ENCODE measurements at regions not wholly inside any gene's neighbourhood (a gene's known extent, or its start where the extent isn't known, plus 50 kb on each side); places are given as distances from the start of the nearest gene placed in this dataset.

- DNase-seq (ENCODE audit: low read depth in 4 of 6, low spot score in 6 of 6) = no peak
- 94% methylated on average over 2 of the region's 2 CpGs for WGBS (ENCODE audit: insufficient coverage)
- Histone ChIP-seq H3K27ac (ENCODE audit: low read depth, low read length) (no peak overlapping the region), H3K4me3 (ENCODE audit: low read depth, low read length) (no peak overlapping the region), H3K36me3 (ENCODE audit: control insufficient read depth, insufficient read depth, low read length) (no peaks in the 10 kb centered on the region), H3K9me3 (ENCODE audit: control insufficient read depth, insufficient read depth, low read length) (no peaks in the 10 kb centered on the region), H3K4me1 (ENCODE audit: control insufficient read depth, insufficient read depth, low read length) (no peaks in the 10 kb centered on the region), H3K27me3 (ENCODE audit: control insufficient read depth, insufficient read depth, low read length) (no peaks in the 10 kb centered on the region)
These were observed 1130.0 kb downstream of the NAALADL2 start for GRCh38 chr3:175989161-175989560.

- H3K4me3 ChIP-seq (ENCODE audit: low read depth, low read length) = no peak overlapping the region
- no peaks in the 10 kb centered on the region for H3K36me3 ChIP-seq (ENCODE audit: control insufficient read depth, insufficient read depth, low read length)
- H3K27me3 ChIP-seq (ENCODE audit: control insufficient read depth, insufficient read depth, low read length) = no peaks in the 10 kb centered on the region
- no CpG with 5 or more reads among the region's 1 CpG for WGBS (ENCODE audit: insufficient coverage)
- no peaks in the 10 kb centered on the region for H3K9me3 ChIP-seq (ENCODE audit: control insufficient read depth, insufficient read depth, low read length)
- no peak for DNase-seq (ENCODE audit: low read depth in 4 of 6, low spot score in 6 of 6)
- H3K27ac ChIP-seq (ENCODE audit: low read depth, low read length) = no peak overlapping the region
- no peaks in the 10 kb centered on the region for H3K4me1 ChIP-seq (ENCODE audit: control insufficient read depth, insufficient read depth, low read length)
These were observed 1129.3 kb downstream of the NAALADL2 start for GRCh38 chr3:175988401-175988800.

- DNase-seq (ENCODE audit: low read depth in 4 of 6, low spot score in 6 of 6) = no peak
- no peaks in the 10 kb centered on the region for H3K4me1 ChIP-seq (ENCODE audit: control insufficient read depth, insufficient read depth, low read length)
- no peak overlapping the region for H3K27ac ChIP-seq (ENCODE audit: low read depth, low read length)
- no peaks in the 10 kb centered on the region for H3K36me3 ChIP-seq (ENCODE audit: control insufficient read depth, insufficient read depth, low read length)
- H3K27me3 ChIP-seq (ENCODE audit: control insufficient read depth, insufficient read depth, low read length) = no peaks in the 10 kb centered on the region
- H3K4me3 ChIP-seq (ENCODE audit: low read depth, low read length) = no peak overlapping the region
- WGBS (ENCODE audit: insufficient coverage) = no CpG with 5 or more reads among the region's 1 CpG
- no peaks in the 10 kb centered on the region for H3K9me3 ChIP-seq (ENCODE audit: control insufficient read depth, insufficient read depth, low read length)
These were observed 1126.6 kb downstream of the NAALADL2 start for GRCh38 chr3:175985781-175986180.

- Histone ChIP-seq H3K4me1 (ENCODE audit: control insufficient read depth, insufficient read depth, low read length) (no peaks in the 10 kb centered on the region), H3K36me3 (ENCODE audit: control insufficient read depth, insufficient read depth, low read length) (no peaks in the 10 kb centered on the region), H3K27ac (ENCODE audit: low read depth, low read length) (no peak overlapping the region), H3K4me3 (ENCODE audit: low read depth, low read length) (no peak overlapping the region), H3K27me3 (ENCODE audit: control insufficient read depth, insufficient read depth, low read length) (no peaks in the 10 kb centered on the region), H3K9me3 (ENCODE audit: control insufficient read depth, insufficient read depth, low read length) (peaks cover under 1% of the 10 kb centered on the region)
- no CpG with 5 or more reads among the region's 1 CpG for WGBS (ENCODE audit: insufficient coverage)
- no peak for DNase-seq (ENCODE audit: low read depth in 4 of 6, low spot score in 6 of 6)
These were observed 1124.2 kb downstream of the NAALADL2 start for GRCh38 chr3:175983379-175983778.

- Histone ChIP-seq H3K27me3 (ENCODE audit: control insufficient read depth, insufficient read depth, low read length) (no peaks in the 10 kb centered on the region), H3K4me1 (ENCODE audit: control insufficient read depth, insufficient read depth, low read length) (no peaks in the 10 kb centered on the region), H3K9me3 (ENCODE audit: control insufficient read depth, insufficient read depth, low read length) (peaks cover 4% of the 10 kb centered on the region), H3K36me3 (ENCODE audit: control insufficient read depth, insufficient read depth, low read length) (no peaks in the 10 kb centered on the region), H3K27ac (ENCODE audit: low read depth, low read length) (no peak overlapping the region), H3K4me3 (ENCODE audit: low read depth, low read length) (no peak overlapping the region)
- DNase-seq (ENCODE audit: low read depth in 4 of 6, low spot score in 6 of 6) = peak in 1 of 6 donors; percentile 21
- no CpG with 5 or more reads among the region's 2 CpGs for WGBS (ENCODE audit: insufficient coverage)
These were observed 1121.5 kb downstream of the NAALADL2 start for GRCh38 chr3:175980486-175981090.

- no peak for DNase-seq (ENCODE audit: low read depth in 4 of 6, low spot score in 6 of 6)
- WGBS (ENCODE audit: insufficient coverage) = 97% methylated on average over 24 of the region's 32 CpGs
These were observed 1119.0 kb downstream of the NAALADL2 start for GRCh38 chr3:175977968-175978752.

GRCh38 chr3:175969456-175969855 is 1110.3 kb downstream of the NAALADL2 start:
- Histone ChIP-seq H3K36me3 (ENCODE audit: control insufficient read depth, insufficient read depth, low read length) (no peaks in the 10 kb centered on the region), H3K27ac (ENCODE audit: low read depth, low read length) (no peak overlapping the region), H3K27me3 (ENCODE audit: control insufficient read depth, insufficient read depth, low read length) (no peaks in the 10 kb centered on the region), H3K9me3 (ENCODE audit: control insufficient read depth, insufficient read depth, low read length) (no peaks in the 10 kb centered on the region), H3K4me3 (ENCODE audit: low read depth, low read length) (no peak overlapping the region), H3K4me1 (ENCODE audit: control insufficient read depth, insufficient read depth, low read length) (no peaks in the 10 kb centered on the region)
- WGBS (ENCODE audit: insufficient coverage) = no CpG with 5 or more reads among the region's 3 CpGs
- DNase-seq (ENCODE audit: low read depth in 4 of 6, low spot score in 6 of 6) = no peak

More at GRCh38 chr3:175977968-175978752, 1119.0 kb downstream of the NAALADL2 start:
- H3K4me1 ChIP-seq (ENCODE audit: control insufficient read depth, insufficient read depth, low read length) = no peaks in the 10 kb centered on the region
- no peaks in the 10 kb centered on the region for H3K36me3 ChIP-seq (ENCODE audit: control insufficient read depth, insufficient read depth, low read length)
- peaks cover 4% of the 10 kb centered on the region for H3K9me3 ChIP-seq (ENCODE audit: control insufficient read depth, insufficient read depth, low read length)
- no peak overlapping the region for H3K4me3 ChIP-seq (ENCODE audit: low read depth, low read length)
- no peaks in the 10 kb centered on the region for H3K27me3 ChIP-seq (ENCODE audit: control insufficient read depth, insufficient read depth, low read length)
- no peak overlapping the region for H3K27ac ChIP-seq (ENCODE audit: low read depth, low read length)

- Histone ChIP-seq H3K4me3 (ENCODE audit: low read depth, low read length) (no peak overlapping the region), H3K27me3 (ENCODE audit: control insufficient read depth, insufficient read depth, low read length) (no peaks in the 10 kb centered on the region), H3K4me1 (ENCODE audit: control insufficient read depth, insufficient read depth, low read length) (no peaks in the 10 kb centered on the region), H3K27ac (ENCODE audit: low read depth, low read length) (no peak overlapping the region), H3K9me3 (ENCODE audit: control insufficient read depth, insufficient read depth, low read length) (no peaks in the 10 kb centered on the region), H3K36me3 (ENCODE audit: control insufficient read depth, insufficient read depth, low read length) (no peaks in the 10 kb centered on the region)
- DNase-seq (ENCODE audit: low read depth in 4 of 6, low spot score in 6 of 6) = no peak
- 40% methylated on average over 1 of the region's 1 CpG for WGBS (ENCODE audit: insufficient coverage)
These were observed 1105.9 kb downstream of the NAALADL2 start for GRCh38 chr3:175965036-175965435.

GRCh38 chr3:175957427-175957826 is 1098.3 kb downstream of the NAALADL2 start:
- Histone ChIP-seq H3K36me3 (ENCODE audit: control insufficient read depth, insufficient read depth, low read length) (no peaks in the 10 kb centered on the region), H3K4me1 (ENCODE audit: control insufficient read depth, insufficient read depth, low read length) (no peaks in the 10 kb centered on the region), H3K27me3 (ENCODE audit: control insufficient read depth, insufficient read depth, low read length) (no peaks in the 10 kb centered on the region), H3K4me3 (ENCODE audit: low read depth, low read length) (no peak overlapping the region), H3K27ac (ENCODE audit: low read depth, low read length) (no peak overlapping the region), H3K9me3 (ENCODE audit: control insufficient read depth, insufficient read depth, low read length) (no peaks in the 10 kb centered on the region)
- 89% methylated on average over 1 of the region's 1 CpG for WGBS (ENCODE audit: insufficient coverage)
- DNase-seq (ENCODE audit: low read depth in 4 of 6, low spot score in 6 of 6) = no peak

GRCh38 chr3:175956964-175957363 is 1097.8 kb downstream of the NAALADL2 start:
- H3K36me3 ChIP-seq (ENCODE audit: control insufficient read depth, insufficient read depth, low read length) = no peaks in the 10 kb centered on the region
- H3K27me3 ChIP-seq (ENCODE audit: control insufficient read depth, insufficient read depth, low read length) = no peaks in the 10 kb centered on the region
- DNase-seq (ENCODE audit: low read depth in 4 of 6, low spot score in 6 of 6) = no peak
- H3K4me1 ChIP-seq (ENCODE audit: control insufficient read depth, insufficient read depth, low read length) = no peaks in the 10 kb centered on the region
- H3K9me3 ChIP-seq (ENCODE audit: control insufficient read depth, insufficient read depth, low read length) = no peaks in the 10 kb centered on the region
- no peak overlapping the region for H3K27ac ChIP-seq (ENCODE audit: low read depth, low read length)
- 100% methylated on average over 1 of the region's 3 CpGs for WGBS (ENCODE audit: insufficient coverage)
- no peak overlapping the region for H3K4me3 ChIP-seq (ENCODE audit: low read depth, low read length)
